Glomerular visceral epithelial cell (primary cell): ENCODE measurements at regions not wholly inside any gene's neighbourhood (a gene's known extent, or its start where the extent isn't known, plus 50 kb on each side); places are given as distances from the start of the nearest gene placed in this dataset.
"Not testable (repeated sequence)": the region's sequence is repeated elsewhere in the genome, so short reads cannot be mapped to it uniquely, and the experiment has no call there.

Experiments used
- DNase-seq: peaks from one replicate; pipeline ENCODE4 v3.0.0-alpha.2; 2016; ENCODE audit errors: extremely low spot score

DNA sequence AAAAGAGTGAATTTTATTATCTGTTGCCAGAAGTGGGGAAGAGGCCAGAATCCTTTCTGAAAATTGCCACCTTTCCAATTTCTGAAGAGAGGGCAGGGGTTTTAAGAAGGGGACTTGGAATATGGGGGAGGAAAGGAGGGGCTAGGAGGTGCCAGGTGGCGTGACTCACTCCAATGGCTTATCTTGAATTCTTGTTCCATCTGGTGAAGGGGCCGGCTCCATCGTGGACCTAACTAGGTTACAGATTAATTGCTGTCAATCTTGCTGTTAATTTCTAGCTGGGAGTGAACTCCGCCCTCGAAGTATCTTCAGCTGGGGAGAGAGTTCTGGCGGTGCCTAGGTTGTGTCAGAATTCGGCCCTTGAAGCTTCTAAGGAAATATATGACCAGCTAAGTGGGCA, 138.7 kb downstream of the YTHDC2 start:
- DNase-seq = no peak

GRCh38 chr5:113654828-113655227, 141.3 kb downstream of the YTHDC2 start:
- no peak for DNase-seq

DNA sequence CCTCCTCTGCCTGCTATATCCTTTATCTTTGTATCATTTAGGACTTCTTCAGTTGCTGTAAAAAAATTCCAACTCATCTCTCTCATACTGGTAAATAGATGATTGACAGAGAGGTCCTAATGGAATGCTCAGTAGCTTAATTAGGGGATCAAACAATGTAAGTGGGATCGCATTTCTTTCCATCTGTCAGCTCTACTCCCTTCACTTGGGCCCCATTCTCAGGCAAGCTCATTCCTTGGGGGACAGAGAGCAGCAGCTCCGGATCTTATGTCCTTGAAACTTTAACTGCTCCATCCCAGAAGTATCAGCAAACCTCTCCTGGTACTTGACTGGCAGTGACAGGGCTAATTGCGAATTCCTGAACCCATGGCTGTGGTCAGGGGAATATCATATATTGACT, 146.7 kb downstream of the YTHDC2 start:
- no peak for DNase-seq

- DNase-seq = no peak
Measured at GRCh38 chr5:113660706-113661250, 147.3 kb downstream of the YTHDC2 start.

GRCh38 chr5:113663879-113664541, 150.5 kb downstream of the YTHDC2 start:
- DNase-seq = peak; percentile 16

DNA sequence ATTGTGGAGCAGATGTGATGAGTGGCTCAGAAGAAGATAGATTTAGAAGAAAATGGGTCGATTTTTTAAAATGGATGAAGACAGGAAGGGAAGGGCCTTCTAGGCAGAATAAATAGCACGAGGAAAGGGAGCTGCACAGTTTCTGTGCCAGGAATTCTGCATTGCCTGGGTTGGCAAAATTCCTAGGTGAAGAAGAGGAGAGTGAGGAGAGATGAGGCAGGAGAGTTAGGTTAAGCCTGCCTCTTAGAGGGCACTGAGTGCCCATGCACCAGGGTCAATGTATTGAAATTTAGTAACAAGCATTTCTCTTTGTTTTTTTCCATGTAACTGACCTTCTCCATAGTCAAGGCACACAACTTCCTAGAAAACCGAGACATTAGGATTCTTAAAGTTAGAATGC, 159.5 kb downstream of the YTHDC2 start:
- no peak for DNase-seq

GRCh38 chr5:113675166-113675565, 161.7 kb downstream of the YTHDC2 start:
- no peak for DNase-seq

DNA sequence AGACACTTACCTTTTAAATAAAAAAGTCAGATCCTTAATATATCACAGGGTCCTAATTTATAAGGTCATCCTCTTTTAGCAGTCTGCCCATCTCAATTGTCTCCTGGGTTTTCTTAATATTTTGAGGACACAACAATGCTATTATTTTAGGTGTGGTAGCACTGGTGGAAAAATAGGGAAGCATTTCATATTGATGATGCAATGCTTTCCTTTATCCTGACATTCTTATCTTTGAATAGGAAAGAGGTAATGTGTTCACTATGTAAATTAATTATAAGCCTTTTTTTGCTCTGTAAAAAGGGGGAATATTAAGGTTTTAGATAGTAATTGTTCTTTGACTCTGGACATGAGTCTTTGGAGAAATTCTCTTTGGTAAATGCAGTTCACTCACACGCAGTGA, 164.7 kb downstream of the YTHDC2 start:
- no peak for DNase-seq

- DNase-seq = peak; percentile 30
Measured at GRCh38 chr5:113678924-113679575, 165.6 kb downstream of the YTHDC2 start.

DNA sequence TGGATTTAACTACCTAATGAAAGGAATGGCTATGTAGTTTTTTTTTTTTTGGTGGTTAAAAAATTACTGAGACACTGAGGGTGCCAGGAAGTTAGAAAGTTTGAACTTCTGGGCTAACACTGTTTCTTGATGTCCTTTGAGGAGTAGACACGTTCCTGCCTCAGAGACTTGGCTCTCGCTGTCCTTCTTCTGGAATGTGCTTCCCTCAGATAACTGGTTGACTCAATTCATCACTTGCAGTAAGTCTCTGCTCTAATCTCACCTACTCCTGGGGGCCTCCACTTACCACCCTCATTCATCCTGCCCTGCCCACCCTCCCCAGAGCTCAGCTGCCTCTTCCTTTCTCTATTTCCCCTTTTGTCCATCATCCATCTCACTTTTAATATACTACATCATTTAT, 167.0 kb downstream of the YTHDC2 start:
- DNase-seq = no peak

- no peak for DNase-seq
Measured at GRCh38 chr5:113682497-113683136, 169.1 kb downstream of the YTHDC2 start.

DNA sequence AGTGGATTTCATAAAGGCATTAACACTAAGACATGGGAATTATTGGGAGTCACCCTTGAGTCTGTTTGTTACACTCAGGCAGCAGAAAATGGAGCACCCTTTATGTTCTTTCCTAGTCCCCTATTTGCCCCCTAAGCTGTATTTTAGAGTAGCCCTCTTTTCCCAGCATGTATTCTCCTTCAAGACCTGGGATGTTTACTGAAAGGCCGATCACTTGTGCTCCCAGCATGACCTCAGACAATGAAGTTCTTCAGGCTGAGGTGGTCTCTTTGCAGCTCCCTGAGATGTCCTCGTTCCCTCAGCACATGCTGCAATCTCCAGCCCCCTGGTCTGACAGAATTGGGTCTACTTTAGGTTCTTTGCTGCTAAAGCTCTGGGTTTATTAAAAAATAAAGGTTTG, 169.7 kb downstream of the YTHDC2 start:
- DNase-seq = no peak

GRCh38 chr5:113686599-113686998, 173.1 kb downstream of the YTHDC2 start:
- no peak for DNase-seq

DNA sequence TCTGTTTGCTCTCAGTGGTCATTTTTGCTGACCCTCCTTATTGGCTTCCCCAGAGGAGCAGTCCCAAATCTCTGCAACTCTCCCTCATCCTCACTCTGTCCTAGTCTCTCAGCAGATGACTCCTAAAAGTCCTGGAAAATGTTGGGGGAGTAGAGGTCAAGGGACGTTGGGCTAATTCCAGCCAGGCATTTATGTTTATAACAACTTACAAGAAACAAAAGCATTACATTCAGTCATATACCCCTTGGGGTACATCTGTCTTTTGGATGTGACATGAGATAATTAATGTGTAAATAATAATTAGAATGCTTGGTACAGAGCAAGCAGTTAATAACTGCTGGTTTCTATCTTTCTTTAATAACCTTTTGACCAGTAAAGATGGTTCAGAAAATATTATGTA, 176.2 kb downstream of the YTHDC2 start:
- DNase-seq = no peak

GRCh38 chr5:113692466-113692865, 179.0 kb downstream of the YTHDC2 start:
- DNase-seq = no peak

DNA sequence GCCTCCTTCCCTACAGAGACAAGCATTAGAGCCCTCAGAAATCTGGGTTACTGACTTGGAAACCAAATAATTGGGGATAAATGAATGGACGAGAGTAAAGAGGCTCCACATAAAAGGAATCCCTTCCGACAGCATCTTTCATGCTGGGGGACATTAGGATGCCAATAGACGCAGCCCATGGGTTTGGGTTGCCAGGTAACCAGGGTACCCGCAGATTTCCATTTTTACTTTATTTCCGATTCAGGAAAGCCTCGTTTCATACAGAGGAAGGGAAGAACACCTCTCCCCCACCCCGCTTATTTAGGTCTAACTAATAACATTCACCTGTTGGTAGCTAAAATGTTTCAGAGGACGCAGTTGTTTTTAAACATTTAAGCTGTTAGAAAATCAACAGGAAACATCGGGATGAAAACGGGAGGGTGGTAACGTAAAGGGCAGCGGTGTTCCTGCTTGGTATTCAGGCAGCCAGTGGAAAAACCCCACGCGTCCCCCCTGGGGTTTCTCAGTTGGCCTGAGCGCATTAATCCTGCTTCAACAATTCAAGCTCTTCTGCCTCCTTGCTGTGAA, 179.5 kb downstream of the YTHDC2 start:
- no peak for DNase-seq

GRCh38 chr5:113693701-113694100, 180.2 kb downstream of the YTHDC2 start:
- no peak for DNase-seq

DNA sequence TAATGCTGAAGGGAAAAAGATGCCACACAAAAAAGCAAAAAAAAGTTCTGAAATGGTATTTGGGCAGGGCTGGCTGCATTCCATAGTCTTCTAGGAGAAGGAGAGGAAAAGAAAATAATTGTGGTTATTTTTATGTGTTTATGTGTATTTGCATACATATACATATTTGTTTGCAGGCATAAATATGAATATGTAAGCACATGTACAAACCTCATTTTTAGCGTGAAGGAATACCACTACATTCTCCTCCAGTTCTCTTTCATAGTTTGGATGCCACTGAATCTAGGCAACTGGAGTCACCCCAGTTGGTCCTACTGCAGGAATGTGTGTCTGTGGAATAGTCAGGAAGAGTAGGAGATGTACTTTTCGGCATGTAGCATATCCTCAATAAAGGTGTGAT, 181.1 kb downstream of the YTHDC2 start:
- no peak for DNase-seq

- no peak for DNase-seq
Measured at GRCh38 chr5:113703266-113703665, 189.8 kb downstream of the YTHDC2 start.

GRCh38 chr5:113705657-113706056, 192.2 kb downstream of the YTHDC2 start:
- DNase-seq = no peak

DNA sequence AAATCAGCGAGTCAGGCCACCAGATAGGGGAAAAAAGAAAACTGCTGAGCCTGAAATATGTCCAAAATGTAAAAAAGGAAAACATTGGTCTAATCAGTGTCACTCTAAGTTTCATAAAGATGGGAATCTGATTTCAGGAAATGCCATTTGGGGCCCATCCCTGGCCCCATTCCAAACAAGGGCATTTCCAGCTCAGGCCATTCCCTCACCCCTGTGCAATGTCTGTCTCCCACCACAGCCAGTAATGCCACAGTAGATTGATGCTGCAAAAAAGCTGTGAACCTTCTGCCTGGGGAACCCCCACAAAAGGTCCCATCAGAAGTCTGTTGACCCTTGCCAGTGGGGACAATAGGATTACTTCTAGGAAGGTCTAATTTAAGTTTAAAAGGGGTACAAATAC, 199.6 kb downstream of the YTHDC2 start:
- DNase-seq = no peak

DNA sequence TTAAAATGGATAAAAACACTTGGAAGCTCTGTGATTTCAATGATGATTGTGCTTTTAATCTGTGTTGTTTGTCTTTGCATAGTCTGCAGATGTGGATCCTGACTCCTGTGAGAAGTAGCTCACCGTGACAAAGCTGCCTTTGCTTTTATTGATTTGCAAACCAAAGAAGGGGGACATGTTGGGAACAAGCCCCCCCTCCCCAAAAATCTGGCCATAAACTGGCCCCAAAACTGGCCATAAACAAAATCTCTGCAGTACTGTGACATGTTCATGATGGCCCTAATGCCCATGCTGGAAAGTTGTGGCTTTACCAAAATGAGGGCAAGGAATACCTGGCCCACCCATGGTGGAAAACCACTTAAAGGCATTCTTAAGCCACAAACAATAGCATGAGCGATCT, 202.4 kb downstream of the YTHDC2 start:
- DNase-seq = not testable (repeated sequence)

DNA sequence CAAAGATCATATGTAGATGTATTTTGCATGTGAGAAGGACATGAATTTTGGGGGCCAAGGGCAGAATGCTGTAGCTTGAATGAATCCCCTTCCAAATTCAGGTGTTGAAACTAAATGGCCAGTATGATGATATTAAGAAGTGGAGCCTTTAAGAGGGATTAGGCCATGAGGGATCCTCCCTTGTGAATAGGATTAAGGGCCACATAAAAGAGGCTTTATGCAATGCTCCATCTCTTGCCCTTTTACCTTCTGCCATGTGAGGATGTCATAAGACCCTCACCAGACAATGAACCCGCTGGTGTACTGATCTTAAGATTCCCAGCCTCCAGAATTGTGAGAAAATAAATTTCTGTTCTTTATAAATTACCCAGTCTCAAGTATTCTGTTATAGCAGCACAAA, 206.1 kb downstream of the YTHDC2 start:
- DNase-seq = no peak
